Nephron (organoid): ENCODE measurements at regions not wholly inside any gene's neighbourhood (a gene's known extent, or its start where the extent isn't known, plus 50 kb on each side); places are given as distances from the start of the nearest gene placed in this dataset.

ENCODE experiments used
- H3K27ac Mint-ChIP-seq, 3 experiments: 2 replicates each; pipeline ENCODE4 v1.8.0; 2020; ENCODE audit warnings: mixed read lengths in 3 of 3, mild to moderate bottlenecking in 2 of 3, moderate library complexity in 1 of 3
- H3K27me3 Mint-ChIP-seq: 2 replicates; pipeline ENCODE4 v1.8.0; 2021; ENCODE audit warnings: low read depth, mild to moderate bottlenecking, moderate library complexity, mixed read lengths
- H3K36me3 Mint-ChIP-seq: 2 replicates; pipeline ENCODE4 v1.8.0; 2020; ENCODE audit warnings: low read depth, mixed read lengths
- H3K4me1 Mint-ChIP-seq: 2 replicates; pipeline ENCODE4 v1.8.0; 2020; ENCODE audit warnings: mixed read lengths
- H3K4me3 Mint-ChIP-seq, 3 experiments: 2 replicates each; pipeline ENCODE4 v1.8.0; 2020; ENCODE audit warnings: mild to moderate bottlenecking in 3 of 3, mixed read lengths in 3 of 3, moderate library complexity in 2 of 3
- H3K9me3 Mint-ChIP-seq: 2 replicates; pipeline ENCODE4 v1.8.0; 2020; ENCODE audit warnings: mixed read lengths
- CTCF ChIP-seq, 3 experiments: fragments of 200-600 bp; sonication (generic); IDR thresholded peaks; one replicate each; pipeline ENCODE4 v1.5.0; 2021; ENCODE audit warnings: antibody characterized with exemption in 3 of 3; ENCODE audit not compliant: unreplicated experiment in 3 of 3

- Mint-ChIP-seq H3K9me3 (no peaks in the 10 kb centered on the region), H3K27ac (no peak overlapping the region), H3K4me1 (no peaks in the 10 kb centered on the region), H3K36me3 (no peaks in the 10 kb centered on the region), H3K4me3 (no peak overlapping the region), H3K27me3 (no peaks in the 10 kb centered on the region)
- no peak for TF ChIP-seq CTCF (IDR thresholded peaks at IDR 0.05; ENCODE audit: unreplicated experiment in 3 of 3)
These were observed 523.8 kb downstream of the ELAVL2 start for GRCh38 chr9:23302281-23302680.

- Mint-ChIP-seq H3K36me3 (no peaks in the 10 kb centered on the region), H3K4me3 (no peak overlapping the region), H3K9me3 (no peaks in the 10 kb centered on the region), H3K27ac (no peak overlapping the region), H3K27me3 (no peaks in the 10 kb centered on the region), H3K4me1 (no peaks in the 10 kb centered on the region)
- no peak for TF ChIP-seq CTCF (IDR thresholded peaks at IDR 0.05; ENCODE audit: unreplicated experiment in 3 of 3)
These were observed 519.3 kb downstream of the ELAVL2 start for GRCh38 chr9:23306731-23307130.

GRCh38 chr9:23307731-23308513 lies 518.1 kb downstream of the ELAVL2 start:
- Mint-ChIP-seq H3K27me3 (no peaks in the 10 kb centered on the region), H3K4me1 (no peaks in the 10 kb centered on the region), H3K4me3 (no peak overlapping the region), H3K9me3 (no peaks in the 10 kb centered on the region), H3K27ac (no peak overlapping the region), H3K36me3 (no peaks in the 10 kb centered on the region)
- no peak for TF ChIP-seq CTCF (IDR thresholded peaks at IDR 0.05; ENCODE audit: unreplicated experiment in 3 of 3)

GRCh38 chr9:23309800-23310199 lies 516.2 kb downstream of the ELAVL2 start:
- Mint-ChIP-seq H3K27me3 (no peaks in the 10 kb centered on the region), H3K9me3 (no peaks in the 10 kb centered on the region), H3K36me3 (no peaks in the 10 kb centered on the region), H3K4me1 (no peaks in the 10 kb centered on the region), H3K27ac (no peak overlapping the region), H3K4me3 (no peak overlapping the region)
- no peak for TF ChIP-seq CTCF (IDR thresholded peaks at IDR 0.05; ENCODE audit: unreplicated experiment in 3 of 3)

- Mint-ChIP-seq H3K4me3 (no peak overlapping the region), H3K36me3 (no peaks in the 10 kb centered on the region), H3K27ac (no peak overlapping the region), H3K4me1 (no peaks in the 10 kb centered on the region), H3K9me3 (no peaks in the 10 kb centered on the region), H3K27me3 (no peaks in the 10 kb centered on the region)
- no peak for TF ChIP-seq CTCF (IDR thresholded peaks at IDR 0.05; ENCODE audit: unreplicated experiment in 3 of 3)
These were observed 511.8 kb downstream of the ELAVL2 start for GRCh38 chr9:23314247-23314646.

- Mint-ChIP-seq H3K4me3 (no peak overlapping the region), H3K9me3 (no peaks in the 10 kb centered on the region), H3K4me1 (peaks cover 8% of the 10 kb centered on the region), H3K27ac (no peak overlapping the region), H3K36me3 (no peaks in the 10 kb centered on the region), H3K27me3 (no peaks in the 10 kb centered on the region)
- TF ChIP-seq CTCF (IDR thresholded peaks at IDR 0.05; ENCODE audit: unreplicated experiment in 3 of 3): no peak
These were observed 506.9 kb downstream of the ELAVL2 start for GRCh38 chr9:23319092-23319491.
